HEK293T (cell line): ENCODE measurements at regions not wholly inside any gene's neighbourhood (a gene's known extent, or its start where the extent isn't known, plus 50 kb on each side); places are given as distances from the start of the nearest gene placed in this dataset.
"Not testable (repeated sequence)": the region's sequence is repeated elsewhere in the genome, so short reads cannot be mapped to it uniquely, and the experiment has no call there.

Experiments used
- SP1 ChIP-seq: fragments of 450-650 bp; IDR thresholded peaks from 2 replicates; pipeline ENCODE4 v1.6.1; 2017
- ZNF384 ChIP-seq: fragments of 450-650 bp; IDR thresholded peaks from 2 replicates; pipeline ENCODE4 v1.6.1; 2016

GRCh38 chr20:29109386-29109785, 2148.1 kb upstream of the DEFB115 start:
- not testable (repeated sequence) for TF ChIP-seq SP1, ZNF384
